Type B pancreatic cell (in vitro differentiated cells): ENCODE measurements at regions not wholly inside any gene's neighbourhood (a gene's known extent, or its start where the extent isn't known, plus 50 kb on each side); places are given as distances from the start of the nearest gene placed in this dataset.

Source experiments
- DNase-seq: peaks from one replicate; pipeline ENCODE4 v3.0.0; 2021; ENCODE audit warnings: mixed read lengths; ENCODE audit not compliant: unreplicated experiment; ENCODE audit errors: extremely low spot score
- H3K27ac Mint-ChIP-seq: 2 replicates; pipeline ENCODE4 v1.8.0; 2021; ENCODE audit warnings: mild to moderate bottlenecking, mixed read lengths
- H3K27me3 Mint-ChIP-seq: 2 replicates; pipeline ENCODE4 v1.8.0; 2021; ENCODE audit warnings: mixed read lengths
- H3K36me3 Mint-ChIP-seq: 2 replicates; pipeline ENCODE4 v1.8.0; 2021; ENCODE audit warnings: mixed read lengths
- H3K4me1 Mint-ChIP-seq: one replicate; pipeline ENCODE4 v1.8.0; 2021; ENCODE audit warnings: mixed read lengths; ENCODE audit not compliant: unreplicated experiment
- H3K4me3 Mint-ChIP-seq: 2 replicates; pipeline ENCODE4 v1.8.0; 2021; ENCODE audit warnings: mild to moderate bottlenecking, mixed read lengths
- H3K9me3 Mint-ChIP-seq: 2 replicates; pipeline ENCODE4 v1.8.0; 2021; ENCODE audit warnings: mixed read lengths
- TF ChIP-seq, protein P1 (sequence below): fragments of 200-600 bp; sonication (generic); conservative IDR thresholded peaks from 2 replicates; pipeline ENCODE4 v1.5.0; 2021; ENCODE audit warnings: antibody characterized with exemption, mild to moderate bottlenecking

DNA sequence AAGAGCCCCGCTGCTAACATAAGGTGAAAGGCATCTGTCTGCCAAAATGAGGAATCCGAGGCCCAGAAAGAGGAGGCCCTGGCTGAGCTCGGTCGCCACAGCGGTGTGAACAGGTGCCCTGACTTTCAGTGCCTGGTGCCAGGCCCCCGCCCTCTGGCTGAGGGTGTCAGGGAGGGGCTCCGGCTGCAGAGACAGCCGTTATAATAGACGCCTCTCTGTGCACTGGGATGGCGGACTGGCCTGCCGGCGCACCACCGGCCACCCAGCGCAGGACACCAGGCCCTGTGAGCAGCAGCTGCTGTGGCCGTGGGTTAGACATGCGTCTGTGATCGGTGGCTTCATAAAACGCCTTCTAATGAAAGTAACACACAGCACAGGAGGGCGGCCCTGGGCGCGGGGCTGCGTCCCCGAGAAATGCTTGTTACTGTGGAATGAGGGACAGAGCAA lies 51.4 kb upstream of the ACTRT2 start:
- H3K27me3 Mint-ChIP-seq = no peaks in the 10 kb centered on the region

DNA sequence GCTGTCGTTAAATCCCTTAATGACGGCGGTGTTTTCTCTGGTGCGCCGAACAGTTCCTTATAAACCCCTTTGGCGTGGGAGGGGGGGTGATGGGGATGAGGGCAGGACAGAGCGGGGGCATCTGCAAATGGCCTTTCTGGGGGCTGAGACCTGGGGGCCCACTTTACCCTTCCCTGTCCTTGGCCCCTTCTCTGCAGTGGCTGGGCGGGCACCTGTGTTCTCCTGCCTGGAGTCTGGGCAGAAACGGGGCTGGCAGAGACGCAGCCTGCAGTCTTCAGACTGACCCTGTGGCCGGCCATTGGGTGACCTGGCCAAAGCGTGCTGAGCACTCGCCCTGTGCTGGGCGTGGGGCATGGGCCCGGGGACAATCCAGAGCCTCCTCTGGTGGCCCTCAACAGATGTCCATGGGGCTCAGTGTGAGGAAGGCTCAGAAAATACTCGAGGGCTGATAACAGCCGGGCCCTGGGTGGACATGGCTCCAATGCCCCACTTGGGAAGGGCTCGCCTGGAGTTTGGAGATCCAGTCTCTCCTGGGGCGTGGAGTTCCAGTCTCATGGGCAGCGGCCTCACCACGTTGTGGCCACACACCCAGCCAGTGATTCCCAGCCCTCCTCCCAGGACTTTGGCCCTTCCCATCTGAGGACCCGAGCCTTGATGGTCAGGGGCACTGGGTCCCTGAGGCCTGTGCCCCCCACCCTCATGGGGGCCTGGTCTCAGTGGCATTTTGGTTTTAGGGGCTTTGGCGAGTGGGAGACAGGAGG lies 50.8 kb upstream of the ACTRT2 start:
- TF ChIP-seq, protein P1, sequence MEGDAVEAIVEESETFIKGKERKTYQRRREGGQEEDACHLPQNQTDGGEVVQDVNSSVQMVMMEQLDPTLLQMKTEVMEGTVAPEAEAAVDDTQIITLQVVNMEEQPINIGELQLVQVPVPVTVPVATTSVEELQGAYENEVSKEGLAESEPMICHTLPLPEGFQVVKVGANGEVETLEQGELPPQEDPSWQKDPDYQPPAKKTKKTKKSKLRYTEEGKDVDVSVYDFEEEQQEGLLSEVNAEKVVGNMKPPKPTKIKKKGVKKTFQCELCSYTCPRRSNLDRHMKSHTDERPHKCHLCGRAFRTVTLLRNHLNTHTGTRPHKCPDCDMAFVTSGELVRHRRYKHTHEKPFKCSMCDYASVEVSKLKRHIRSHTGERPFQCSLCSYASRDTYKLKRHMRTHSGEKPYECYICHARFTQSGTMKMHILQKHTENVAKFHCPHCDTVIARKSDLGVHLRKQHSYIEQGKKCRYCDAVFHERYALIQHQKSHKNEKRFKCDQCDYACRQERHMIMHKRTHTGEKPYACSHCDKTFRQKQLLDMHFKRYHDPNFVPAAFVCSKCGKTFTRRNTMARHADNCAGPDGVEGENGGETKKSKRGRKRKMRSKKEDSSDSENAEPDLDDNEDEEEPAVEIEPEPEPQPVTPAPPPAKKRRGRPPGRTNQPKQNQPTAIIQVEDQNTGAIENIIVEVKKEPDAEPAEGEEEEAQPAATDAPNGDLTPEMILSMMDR = no peak
- Mint-ChIP-seq H3K36me3 (no peaks in the 10 kb centered on the region), H3K9me3 (no peaks in the 10 kb centered on the region), H3K27ac (no peak overlapping the region), H3K4me1 (no peaks in the 10 kb centered on the region), H3K27me3 (no peaks in the 10 kb centered on the region), H3K4me3 (no peak overlapping the region)
- DNase-seq = no peak

More for the DNA sequence above, 51.4 kb upstream of the ACTRT2 start:
- TF ChIP-seq, protein P1 = no peak
- H3K36me3 Mint-ChIP-seq = no peaks in the 10 kb centered on the region
- no peak overlapping the region for H3K4me3 Mint-ChIP-seq
- no peaks in the 10 kb centered on the region for H3K4me1 Mint-ChIP-seq
- no peak for DNase-seq
- no peaks in the 10 kb centered on the region for H3K9me3 Mint-ChIP-seq
- H3K27ac Mint-ChIP-seq = no peak overlapping the region

DNA sequence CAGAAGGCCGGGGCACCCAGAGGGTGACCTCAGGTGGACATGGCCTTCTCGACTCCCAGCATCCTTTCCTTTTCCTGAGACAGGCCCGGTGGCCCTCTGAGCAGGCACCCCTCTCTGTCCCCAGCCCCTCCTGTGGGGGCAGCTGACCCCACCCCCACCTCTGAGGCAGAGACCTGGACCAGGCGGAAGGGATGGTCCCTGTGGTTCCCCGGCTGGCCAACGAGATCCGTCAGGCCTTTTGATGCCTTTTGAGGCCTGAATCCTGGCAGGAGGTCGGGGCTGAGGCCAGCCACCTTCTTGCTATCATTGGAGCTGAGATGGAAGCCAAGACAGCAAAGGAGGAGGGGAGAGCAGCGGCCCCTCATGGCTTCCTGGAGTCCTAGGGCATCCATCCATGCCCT lies 50.2 kb upstream of the ACTRT2 start:
- no peaks in the 10 kb centered on the region for H3K36me3 Mint-ChIP-seq
- no peaks in the 10 kb centered on the region for H3K9me3 Mint-ChIP-seq

More for the DNA sequence above, 50.2 kb upstream of the ACTRT2 start:
- Mint-ChIP-seq H3K4me3 (no peak overlapping the region), H3K4me1 (no peaks in the 10 kb centered on the region), H3K27me3 (no peaks in the 10 kb centered on the region), H3K27ac (no peak overlapping the region)
- TF ChIP-seq, protein P1 = no peak
- no peak for DNase-seq
